GM23248 (cell line): ENCODE measurements at regions not wholly inside any gene's neighbourhood (a gene's known extent, or its start where the extent isn't known, plus 50 kb on each side); places are given as distances from the start of the nearest gene placed in this dataset.

Source experiments
- DNase-seq: peaks from one replicate; pipeline ENCODE4 v3.0.0-alpha.2; 2015
- H2AFZ ChIP-seq: fragments of 200-600 bp; sonication (generic); 2 replicates; pipeline ENCODE4 v1.6.1; 2016; ENCODE audit warnings: antibody characterized with exemption
- H3F3A ChIP-seq: fragments of 200-600 bp; sonication (generic); 2 replicates; pipeline ENCODE4 v1.6.1; 2016; ENCODE audit warnings: mild to moderate bottlenecking, antibody characterized with exemption, mixed run types; ENCODE audit not compliant: insufficient read depth
- H3K27ac ChIP-seq: fragments of 200-600 bp; sonication (generic); 2 replicates; pipeline ENCODE4 v1.5.1; 2016; ENCODE audit warnings: mild to moderate bottlenecking
- H3K27me3 ChIP-seq: fragments of 200-600 bp; sonication (generic); replicated peaks from 2 replicates; pipeline ENCODE4 v1.6.1; 2016; ENCODE audit warnings: mild to moderate bottlenecking; ENCODE audit not compliant: insufficient read depth
- H3K36me3 ChIP-seq: fragments of 200-600 bp; sonication (generic); 2 replicates; pipeline ENCODE4 v1.6.1; 2016; ENCODE audit warnings: low read depth, mild to moderate bottlenecking
- H3K4me1 ChIP-seq: fragments of 200-600 bp; sonication (generic); 2 replicates; pipeline ENCODE4 v1.6.1; 2016; ENCODE audit warnings: mild to moderate bottlenecking; ENCODE audit not compliant: insufficient read depth
- H3K4me2 ChIP-seq: fragments of 200-600 bp; sonication (generic); one replicate; pipeline ENCODE4 v1.6.1; 2016; ENCODE audit warnings: mild to moderate bottlenecking; ENCODE audit not compliant: unreplicated experiment
- H3K4me3 ChIP-seq: fragments of 200-600 bp; sonication (generic); 2 replicates; pipeline ENCODE4 v1.5.1; 2016; ENCODE audit warnings: mild to moderate bottlenecking
- H3K79me2 ChIP-seq: fragments of 200-600 bp; sonication (generic); 2 replicates; pipeline ENCODE4 v1.6.1; 2016; ENCODE audit warnings: mild to moderate bottlenecking; ENCODE audit not compliant: insufficient read depth
- H3K9ac ChIP-seq: fragments of 200-600 bp; sonication (generic); 2 replicates; pipeline ENCODE4 v1.6.1; 2016; ENCODE audit warnings: mild to moderate bottlenecking
- H3K9me2 ChIP-seq: fragments of 200-600 bp; sonication (generic); 2 replicates; pipeline ENCODE4 v1.6.1; 2016; ENCODE audit warnings: mixed run types, mild to moderate bottlenecking, moderate library complexity; ENCODE audit not compliant: insufficient read depth
- H3K9me3 ChIP-seq: fragments of 200-600 bp; sonication (generic); one replicate; pipeline ENCODE4 v1.6.1; 2017; ENCODE audit warnings: low read depth
- H4K20me1 ChIP-seq: fragments of 200-600 bp; sonication (generic); 2 replicates; pipeline ENCODE4 v1.6.0; 2016; ENCODE audit not compliant: insufficient read depth
- EZH2 ChIP-seq: fragments of 200-600 bp; sonication (generic); IDR thresholded peaks from 2 replicates; pipeline ENCODE4 v1.6.1; 2018; ENCODE audit warnings: antibody characterized with exemption, mild to moderate bottlenecking; ENCODE audit not compliant: insufficient read depth, poor library complexity, severe bottlenecking
- EZH2phosphoT487 ChIP-seq: fragments of 200-600 bp; sonication (generic); IDR thresholded peaks from 2 replicates; pipeline ENCODE4 v1.6.1; 2018; ENCODE audit warnings: antibody characterized with exemption, moderate library complexity, mild to moderate bottlenecking, low read depth; ENCODE audit not compliant: insufficient read depth
- WGBS, 2 experiments: methylation state at CpG; one replicate each; pipeline ENCODE4 v1.1.6; 2015 to 2017; ENCODE audit warnings: low lambda C conversion rate in 2 of 2, low coverage in 1 of 2; ENCODE audit errors: missing lambda C conversion rate in 2 of 2; 5-methylcytosine and 5-hydroxymethylcytosine counted together
- in situ Hi-C: fragments of 300-500 bp; cut with MboI; formaldehyde crosslinking; loops from 2 replicates; pipeline ENCODE4 v1.15.0; 2020

DNA sequence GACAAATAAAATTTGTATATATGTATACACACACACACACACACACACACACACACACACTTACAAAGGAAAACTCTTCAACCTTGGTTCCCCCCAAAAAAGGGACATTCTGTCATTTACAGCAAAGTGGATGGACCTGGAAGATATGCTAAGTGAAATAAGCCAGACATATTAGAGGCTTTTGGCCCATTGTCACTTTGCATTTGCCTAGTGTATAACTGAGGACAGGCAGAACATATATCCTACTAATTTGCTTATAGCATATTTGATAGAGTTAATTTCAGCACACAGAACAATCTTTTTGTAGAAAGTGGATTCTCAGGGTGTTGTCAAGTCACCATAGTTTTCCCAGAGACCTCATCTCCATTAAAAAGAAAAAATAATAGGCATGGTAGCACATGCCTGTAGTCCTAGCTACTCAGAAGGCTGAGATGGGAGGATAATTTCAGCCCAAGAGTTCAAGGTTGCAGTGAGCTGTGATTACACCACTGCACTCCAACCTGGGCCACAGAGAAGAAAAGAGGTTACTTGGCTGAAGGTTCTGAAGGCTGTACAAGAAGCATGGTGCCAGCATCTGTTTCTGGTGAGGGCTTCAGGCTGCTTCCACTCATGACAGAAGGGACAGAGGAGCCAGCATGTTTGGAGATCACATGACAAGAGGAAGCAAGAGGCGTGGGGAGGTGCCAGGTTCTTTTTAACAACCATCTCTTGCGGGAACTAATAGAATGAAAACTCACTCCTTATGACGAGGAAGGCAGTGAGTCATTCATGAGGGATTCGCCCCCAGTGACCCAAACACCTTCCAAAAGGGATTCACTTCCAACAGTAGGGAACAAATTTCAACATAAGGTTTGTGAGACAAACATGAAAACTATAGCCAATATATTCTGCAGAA lies 135.6 kb downstream of the TMEM168 start:
- 15 to 17% methylated on average over 4 of the region's 4 CpGs for WGBS, 2 experiments
- Histone ChIP-seq H2AFZ (no peak overlapping the region), H3K36me3 (no peaks in the 10 kb centered on the region), H3F3A (no peaks in the 10 kb centered on the region), H3K9ac (no peak overlapping the region), H3K9me2 (no peaks in the 10 kb centered on the region), H3K27ac (no peak overlapping the region), H4K20me1 (no peaks in the 10 kb centered on the region), H3K4me1 (no peaks in the 10 kb centered on the region), H3K79me2 (no peaks in the 10 kb centered on the region), H3K4me3 (no peak overlapping the region), H3K27me3 (no peaks in the 10 kb centered on the region), H3K4me2 (no peak overlapping the region), H3K9me3 (no peaks in the 10 kb centered on the region)
- peak; percentile 8 for DNase-seq
- in situ Hi-C loops, result no loop called here
- no peak for TF ChIP-seq EZH2

DNA sequence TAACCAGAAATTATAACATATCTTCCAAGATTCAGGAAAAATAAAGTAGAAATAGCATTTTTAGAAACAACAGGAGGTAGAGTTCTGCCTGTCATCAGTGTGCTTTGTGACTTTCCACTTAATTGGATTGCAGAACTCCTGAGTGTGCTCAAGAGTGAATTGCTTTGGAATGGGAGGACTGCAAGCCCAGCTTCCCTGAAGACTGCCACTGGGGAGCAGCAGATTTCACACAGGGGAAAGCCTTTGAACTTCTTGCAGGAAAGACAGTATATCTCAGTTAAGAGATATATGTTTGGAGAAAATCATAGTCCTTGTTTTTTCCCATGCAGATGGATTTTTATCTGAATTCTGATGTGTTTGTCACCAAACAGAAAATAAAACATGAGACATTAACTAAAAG lies 124.5 kb downstream of the TMEM168 start:
- H3K36me3 ChIP-seq, result no peaks in the 10 kb centered on the region
- no peaks in the 10 kb centered on the region for H3K27me3 ChIP-seq
- H3K9me3 ChIP-seq, result no peaks in the 10 kb centered on the region
- H3F3A ChIP-seq, result no peaks in the 10 kb centered on the region
- H4K20me1 ChIP-seq, result no peaks in the 10 kb centered on the region
- H2AFZ ChIP-seq, result no peak overlapping the region
- H3K27ac ChIP-seq, result no peak overlapping the region
- H3K4me2 ChIP-seq, result no peak overlapping the region
- TF ChIP-seq EZH2, result no peak
- TF ChIP-seq EZH2phosphoT487, result no peak
- peak; percentile 30 for DNase-seq
- no peaks in the 10 kb centered on the region for H3K79me2 ChIP-seq
- no peak overlapping the region for H3K4me3 ChIP-seq
- H3K4me1 ChIP-seq, result no peaks in the 10 kb centered on the region
- H3K9me2 ChIP-seq, result no peaks in the 10 kb centered on the region
- no peak overlapping the region for H3K9ac ChIP-seq
- in situ Hi-C loops, result no loop called here

DNA sequence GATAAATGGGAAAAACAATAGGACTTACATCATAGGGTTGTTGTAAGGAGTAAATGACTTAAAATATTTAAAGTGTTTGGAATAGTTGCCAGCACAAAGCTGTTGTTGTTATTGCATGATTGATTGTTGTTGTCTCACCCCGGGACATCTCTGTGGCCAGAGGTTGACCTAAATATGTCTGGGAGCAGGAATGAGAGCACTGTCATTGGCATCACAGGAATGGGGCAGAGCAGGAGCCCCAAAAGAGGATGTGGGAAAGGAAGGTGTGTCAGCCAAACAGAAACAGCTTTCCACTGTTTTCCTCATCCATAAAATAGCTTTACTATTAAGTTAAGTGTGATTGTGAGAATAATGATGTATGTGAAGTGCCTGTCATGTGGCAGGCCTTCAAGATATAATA lies 121.6 kb downstream of the TMEM168 start:
- no peak for DNase-seq
- Histone ChIP-seq H3K27me3 (no peaks in the 10 kb centered on the region), H3K27ac (no peak overlapping the region), H3K9me2 (no peaks in the 10 kb centered on the region), H3K9ac (no peak overlapping the region), H3K4me3 (no peak overlapping the region), H3K79me2 (no peaks in the 10 kb centered on the region), H2AFZ (no peak overlapping the region), H3F3A (no peaks in the 10 kb centered on the region), H3K4me2 (no peak overlapping the region), H3K9me3 (no peaks in the 10 kb centered on the region), H4K20me1 (no peaks in the 10 kb centered on the region), H3K36me3 (no peaks in the 10 kb centered on the region), H3K4me1 (no peaks in the 10 kb centered on the region)
- TF ChIP-seq EZH2 (no peak), EZH2phosphoT487 (no peak)
- in situ Hi-C loops, result no loop called here
- WGBS, 2 experiments, result 14 to 32% methylated on average over 1 of the region's 1 CpG

DNA sequence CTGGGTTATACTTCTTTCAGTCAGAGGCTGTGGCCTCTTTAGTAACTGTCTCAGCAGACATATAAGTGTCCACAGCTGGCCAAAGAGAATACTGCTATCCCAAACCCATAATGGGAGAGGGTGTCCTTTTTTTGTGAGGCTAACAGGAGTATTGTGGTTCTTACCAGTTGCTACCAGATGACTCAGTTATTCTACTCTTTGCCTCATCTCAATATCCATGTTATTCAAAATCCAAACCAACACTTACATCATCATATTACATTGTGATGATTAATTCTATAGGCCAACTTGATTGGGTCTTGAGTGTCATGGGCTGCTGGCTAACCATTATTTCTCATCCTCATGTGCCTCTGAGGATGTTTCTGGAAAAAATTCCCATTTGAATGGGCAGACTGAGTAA lies 120.9 kb downstream of the TMEM168 start:
- peak; percentile 8 for DNase-seq
- no peaks in the 10 kb centered on the region for H3K9me2 ChIP-seq
- H3K27ac ChIP-seq, result no peak overlapping the region
- no peaks in the 10 kb centered on the region for H3K27me3 ChIP-seq
- no peak overlapping the region for H3K4me3 ChIP-seq
- H3K4me1 ChIP-seq, result no peaks in the 10 kb centered on the region
- no peaks in the 10 kb centered on the region for H3K36me3 ChIP-seq
- no peak overlapping the region for H3K9ac ChIP-seq
- no peaks in the 10 kb centered on the region for H3K79me2 ChIP-seq
- H3K9me3 ChIP-seq, result no peaks in the 10 kb centered on the region
- H3K4me2 ChIP-seq, result no peak overlapping the region
- TF ChIP-seq EZH2phosphoT487 (no peak), EZH2 (no peak)
- no peaks in the 10 kb centered on the region for H3F3A ChIP-seq
- H4K20me1 ChIP-seq, result no peaks in the 10 kb centered on the region
- no peak overlapping the region for H2AFZ ChIP-seq
- in situ Hi-C loops, result no loop called here

DNA sequence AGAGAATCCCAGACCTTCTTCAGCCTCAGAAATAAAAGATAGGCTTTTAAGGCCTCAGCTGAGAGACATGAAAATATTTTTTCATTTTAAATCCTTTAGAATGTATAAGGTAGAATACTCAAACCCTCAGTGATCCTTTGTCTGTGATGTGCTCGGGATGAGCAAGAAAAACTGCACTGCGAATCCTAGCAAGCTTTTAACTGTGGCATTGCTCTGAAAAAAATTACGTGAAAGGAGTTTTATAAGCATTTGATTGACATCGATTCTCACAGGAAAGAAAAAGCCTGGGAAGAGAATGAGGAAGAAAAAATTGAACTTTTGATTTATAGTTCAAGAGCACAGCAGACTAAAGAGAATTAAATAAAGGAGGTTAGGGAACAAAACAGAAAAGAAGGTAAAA lies 120.0 kb downstream of the TMEM168 start:
- H3K79me2 ChIP-seq, result no peaks in the 10 kb centered on the region
- no peaks in the 10 kb centered on the region for H3K36me3 ChIP-seq
- no peaks in the 10 kb centered on the region for H4K20me1 ChIP-seq
- no peak overlapping the region for H3K4me2 ChIP-seq
- no peaks in the 10 kb centered on the region for H3K9me3 ChIP-seq
- no peaks in the 10 kb centered on the region for H3K9me2 ChIP-seq
- 11 to 16% methylated on average over 4 of the region's 4 CpGs for WGBS, 2 experiments
- in situ Hi-C loops, result no loop called here
- TF ChIP-seq EZH2phosphoT487 (no peak), EZH2 (no peak)
- DNase-seq, result no peak
- H3K9ac ChIP-seq, result no peak overlapping the region
- H3K27ac ChIP-seq, result no peak overlapping the region
- no peak overlapping the region for H2AFZ ChIP-seq
- H3F3A ChIP-seq, result no peaks in the 10 kb centered on the region
- H3K4me3 ChIP-seq, result no peak overlapping the region
- no peaks in the 10 kb centered on the region for H3K4me1 ChIP-seq
- no peaks in the 10 kb centered on the region for H3K27me3 ChIP-seq
